Urothelium cell line (cell line): ENCODE measurements at regions not wholly inside any gene's neighbourhood (a gene's known extent, or its start where the extent isn't known, plus 50 kb on each side); places are given as distances from the start of the nearest gene placed in this dataset.

Experiments used
- DNase-seq: peaks from one replicate; pipeline ENCODE4 v3.0.0; 2011; ENCODE audit warnings: low spot score, mixed read lengths
- FAIRE-seq: peaks from 2 replicates; lab custom pipeline; 2011; peaks lifted over from hg19 to GRCh38; lab: Jason Lieb, UNC

GRCh38 chr13:104163866-104164630, 1097.8 kb upstream of the SLC10A2 start:
- DNase-seq (no peak), FAIRE-seq (no peak)

DNA sequence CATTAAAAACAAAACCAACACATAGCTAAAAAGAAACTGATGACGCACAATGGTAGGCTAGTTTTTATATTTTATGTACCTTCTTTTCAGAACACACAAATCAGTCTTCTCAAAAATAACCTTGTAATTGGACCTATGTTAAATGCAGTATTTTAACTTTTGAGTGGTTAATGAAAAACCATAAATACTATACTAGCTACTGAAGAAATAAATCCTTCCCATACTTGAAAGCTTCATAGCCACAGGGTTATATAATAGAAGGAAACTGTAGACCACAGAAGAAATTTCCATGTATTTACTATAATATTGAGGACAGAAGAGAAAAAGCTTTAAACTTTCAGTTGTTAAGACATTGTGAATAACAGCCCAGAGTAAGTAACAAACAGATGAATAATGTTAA, 1094.3 kb upstream of the SLC10A2 start:
- DNase-seq: no peak
- FAIRE-seq: no peak

- no peak for DNase-seq
- FAIRE-seq: no peak
Measured at GRCh38 chr13:104143760-104144416, 1077.7 kb upstream of the SLC10A2 start.

- FAIRE-seq (no peak), DNase-seq (peak; percentile 2)
Measured at GRCh38 chr13:104140552-104140951, 1074.3 kb upstream of the SLC10A2 start.

DNA sequence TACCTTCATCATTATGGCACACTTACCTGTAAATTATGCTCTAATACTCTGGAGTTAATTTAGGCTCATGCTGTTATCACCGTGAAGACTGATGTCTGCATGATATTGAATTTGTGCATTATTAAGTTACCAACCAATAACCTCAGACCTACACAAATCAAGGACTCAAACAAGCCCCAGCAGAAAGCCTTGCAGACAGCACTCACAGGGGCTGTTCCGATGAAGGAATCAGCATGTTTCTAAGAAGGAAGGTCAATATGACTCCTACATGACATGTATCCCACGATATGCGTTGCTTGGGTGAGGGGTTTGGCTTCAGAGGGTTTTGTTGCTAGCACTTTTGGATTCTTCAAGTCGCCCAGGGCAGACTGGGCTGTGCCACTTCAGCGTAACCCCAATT, 1071.2 kb upstream of the SLC10A2 start:
- no peak for FAIRE-seq
- DNase-seq: no peak

DNA sequence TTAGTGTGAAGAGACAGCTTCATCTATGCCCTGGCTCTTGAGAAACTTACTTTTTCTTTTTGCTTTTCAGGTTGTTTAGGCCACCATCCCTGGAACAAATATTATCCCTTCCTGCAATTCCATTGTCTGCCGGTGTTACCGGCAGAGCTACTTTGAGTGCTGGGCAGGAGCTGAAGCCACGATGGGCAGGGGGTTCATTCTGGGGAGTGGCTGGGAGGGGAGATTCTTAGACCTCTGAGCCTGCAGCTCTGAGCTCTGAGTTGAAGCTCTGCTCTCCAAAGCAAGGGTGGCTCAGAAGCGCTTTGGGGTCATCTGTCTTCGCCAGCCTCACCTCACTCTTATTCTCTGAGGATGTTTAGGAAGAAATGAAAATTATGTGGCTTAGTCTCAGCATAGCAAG, 1066.6 kb upstream of the SLC10A2 start:
- FAIRE-seq (no peak), DNase-seq (no peak)

DNA sequence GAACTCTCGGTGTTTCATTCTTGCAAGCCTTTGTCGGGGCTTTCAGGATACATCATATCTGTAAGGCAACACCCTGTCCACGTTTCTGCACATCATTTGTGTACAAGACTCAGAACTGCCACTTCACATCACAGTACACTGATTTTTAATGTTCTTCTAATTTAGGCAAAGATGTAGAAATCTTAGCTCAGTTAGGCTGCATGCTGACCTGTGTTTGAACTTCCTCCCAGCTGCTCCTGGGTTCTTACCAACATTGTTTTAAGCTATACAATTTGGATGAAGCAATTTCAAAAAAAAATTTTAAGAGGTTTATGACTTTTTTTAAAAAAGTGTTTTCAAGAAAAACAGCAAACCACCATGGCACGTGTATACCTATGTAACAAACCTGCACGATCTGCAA, 1047.9 kb upstream of the SLC10A2 start:
- no peak for FAIRE-seq

GRCh38 chr13:104111031-104111430, 1044.8 kb upstream of the SLC10A2 start:
- DNase-seq (no peak), FAIRE-seq (no peak)

More for the DNA sequence above, 1047.9 kb upstream of the SLC10A2 start:
- no peak for DNase-seq

GRCh38 chr13:104106705-104107393, 1040.6 kb upstream of the SLC10A2 start:
- DNase-seq: peak; percentile 2

DNA sequence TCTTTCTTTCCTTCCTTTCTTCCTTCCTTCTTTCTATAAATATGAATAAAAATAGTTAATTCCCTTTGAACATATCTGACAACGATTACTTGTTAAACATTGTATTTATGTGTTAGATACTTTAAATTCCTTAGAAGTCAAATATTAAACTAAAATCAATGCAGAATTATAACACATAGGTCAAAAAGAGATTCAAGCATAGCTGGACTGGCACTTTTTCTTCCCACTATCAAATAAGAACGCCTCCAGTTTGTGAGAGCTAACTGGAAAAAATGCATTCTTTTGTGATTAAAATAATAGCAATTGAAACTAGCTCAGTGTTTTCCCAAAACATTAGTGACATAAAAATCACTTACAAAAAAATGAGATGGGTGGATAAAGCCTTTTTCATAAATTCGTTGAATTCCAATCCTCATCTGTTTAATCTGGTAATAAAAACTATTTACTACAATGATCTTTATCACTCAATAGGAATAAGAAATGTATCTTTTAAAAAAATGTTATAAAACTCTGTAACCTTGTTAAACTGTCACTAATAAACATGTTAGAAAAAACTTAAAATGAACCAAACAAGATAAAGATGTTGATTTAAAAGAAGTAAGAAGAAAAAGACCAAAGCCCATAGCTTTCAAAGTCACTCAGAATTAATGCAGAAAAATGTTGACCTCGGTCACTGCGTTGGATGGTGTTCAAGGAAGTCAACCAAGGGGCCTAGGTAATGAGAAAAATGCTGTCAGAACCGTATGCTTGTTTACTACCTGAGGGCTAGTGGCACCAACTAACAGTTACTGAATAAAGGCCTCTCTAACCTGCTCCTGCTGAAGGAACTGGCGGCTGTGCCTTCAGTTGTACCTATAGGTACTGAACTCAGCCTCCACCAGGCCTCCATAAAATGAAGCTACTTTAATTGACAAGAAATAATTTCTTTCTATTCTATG, 1039.5 kb upstream of the SLC10A2 start:
- FAIRE-seq (no peak), DNase-seq (no peak)

More at GRCh38 chr13:104106705-104107393, 1040.6 kb upstream of the SLC10A2 start:
- FAIRE-seq: no peak

DNA sequence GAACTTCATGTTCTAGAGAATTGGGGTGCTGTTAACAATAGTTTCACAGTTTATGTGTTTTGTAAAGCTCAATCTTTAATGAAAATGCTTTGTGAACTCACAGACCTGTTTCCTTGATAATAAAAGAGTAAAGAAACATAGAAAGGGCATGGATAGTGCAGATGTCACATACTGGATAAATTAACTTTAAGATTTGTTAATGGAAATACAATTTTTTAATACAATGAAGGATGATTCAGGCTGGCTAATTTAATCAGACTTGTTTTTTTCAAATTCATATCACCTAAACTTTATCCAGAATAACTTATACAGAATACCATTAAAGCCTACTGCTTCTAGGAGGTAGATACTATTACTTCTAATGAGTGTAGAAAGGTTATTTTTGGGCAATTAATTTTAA, 1033.5 kb upstream of the SLC10A2 start:
- no peak for FAIRE-seq
- no peak for DNase-seq

GRCh38 chr13:104098421-104098820, 1032.2 kb upstream of the SLC10A2 start:
- no peak for DNase-seq
- FAIRE-seq: no peak

DNA sequence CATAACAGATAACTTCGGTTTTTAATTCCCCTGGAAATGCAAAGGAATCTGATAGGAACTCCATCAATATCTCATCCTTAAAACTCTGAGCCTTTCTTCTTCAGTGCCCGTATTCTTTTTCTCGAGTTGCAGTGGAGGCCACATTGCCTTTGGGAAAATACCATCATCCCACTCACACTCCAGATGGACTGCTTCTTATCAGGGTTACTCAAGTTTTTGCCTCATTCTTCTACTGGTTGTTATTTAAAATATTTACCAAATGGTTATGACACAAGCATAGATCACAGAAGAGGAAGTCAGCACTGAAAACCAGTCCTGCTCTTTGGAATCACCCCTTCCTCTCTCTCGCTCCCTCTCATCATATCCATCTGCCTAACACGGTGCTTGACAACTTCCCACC, 1020.5 kb upstream of the SLC10A2 start:
- FAIRE-seq (no peak), DNase-seq (no peak)

DNA sequence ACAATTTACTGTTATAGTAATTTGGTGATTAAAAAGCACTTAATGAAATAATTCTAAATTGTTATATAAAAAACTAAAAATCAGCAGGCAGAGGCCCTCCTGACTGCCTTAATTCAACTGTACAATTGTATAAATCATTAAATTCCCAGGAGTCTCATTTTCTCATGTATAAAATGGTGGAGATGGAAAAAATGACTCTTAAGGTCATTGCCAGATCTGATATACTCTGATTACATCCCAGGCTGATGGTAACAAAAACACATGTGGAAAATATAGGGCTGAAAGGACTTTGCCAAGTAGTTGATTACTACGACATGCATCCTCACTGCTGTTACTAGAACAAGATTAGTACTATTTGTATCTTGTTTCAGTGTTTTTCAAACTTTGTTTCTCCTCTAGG, 1020.0 kb upstream of the SLC10A2 start:
- FAIRE-seq: no peak
- DNase-seq: no peak

GRCh38 chr13:104085611-104086010, 1019.4 kb upstream of the SLC10A2 start:
- no peak for FAIRE-seq
- DNase-seq: no peak

- DNase-seq (no peak), FAIRE-seq (no peak)
Measured at GRCh38 chr13:104074326-104074725, 1008.1 kb upstream of the SLC10A2 start.

DNA sequence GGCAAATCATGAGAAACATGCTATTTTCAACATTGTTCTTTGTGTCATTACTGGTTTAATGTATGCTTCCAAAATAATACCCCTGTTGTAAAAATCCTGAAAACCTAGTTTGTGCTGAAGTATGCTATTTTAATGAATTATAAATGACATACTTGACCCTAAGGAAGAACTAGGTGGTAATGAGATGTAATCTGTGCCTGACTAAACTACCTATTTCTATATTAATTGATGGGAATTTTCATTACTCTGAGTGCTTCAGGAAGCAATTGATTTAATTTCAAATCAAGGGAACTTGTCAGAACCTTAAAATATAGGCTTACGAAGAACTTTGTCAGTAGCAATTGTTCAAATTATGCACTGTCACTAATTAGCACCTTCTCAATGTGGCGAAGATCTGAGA, 1005.6 kb upstream of the SLC10A2 start:
- FAIRE-seq: no peak
- DNase-seq: no peak

DNA sequence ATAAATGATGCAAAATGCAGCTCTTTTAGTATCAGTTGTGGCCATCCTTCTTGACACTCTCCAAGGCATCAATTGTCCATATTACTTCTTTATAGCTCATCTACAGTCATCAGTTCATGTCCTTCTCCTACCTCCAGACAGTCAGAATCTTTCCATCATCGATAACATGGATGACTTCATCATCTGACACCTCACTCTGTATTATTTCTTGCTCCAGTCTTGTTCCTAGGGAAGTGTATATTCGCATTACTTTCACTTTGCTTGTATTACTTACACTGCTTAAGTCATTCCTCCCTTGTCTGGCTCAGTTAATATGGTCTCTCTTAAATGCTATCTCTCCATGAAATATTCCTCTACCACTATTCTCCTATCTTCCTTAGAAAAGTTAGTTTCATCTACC, 999.1 kb upstream of the SLC10A2 start:
- DNase-seq (no peak), FAIRE-seq (no peak)

GRCh38 chr13:104057861-104058260, 991.6 kb upstream of the SLC10A2 start:
- DNase-seq (peak; percentile 2), FAIRE-seq (no peak)

GRCh38 chr13:104045907-104046306, 979.7 kb upstream of the SLC10A2 start:
- DNase-seq (no peak), FAIRE-seq (no peak)

- FAIRE-seq (no peak), DNase-seq (peak; percentile 2)
Measured at GRCh38 chr13:104043184-104043583, 977.0 kb upstream of the SLC10A2 start.
